HG03139 (cell line): ENCODE measurements at regions not wholly inside any gene's neighbourhood (a gene's known extent, or its start where the extent isn't known, plus 50 kb on each side); places are given as distances from the start of the nearest gene placed in this dataset.

Source experiments
- ATAC-seq: cut with Tn5 transposase; IDR thresholded peaks from one replicate; pipeline ENCODE4 v1.9.1; 2021; ENCODE audit not compliant: unreplicated experiment

GRCh38 chr11:81899156-81899555, 834.5 kb downstream of the FAM181B start:
- no peak for ATAC-seq

DNA sequence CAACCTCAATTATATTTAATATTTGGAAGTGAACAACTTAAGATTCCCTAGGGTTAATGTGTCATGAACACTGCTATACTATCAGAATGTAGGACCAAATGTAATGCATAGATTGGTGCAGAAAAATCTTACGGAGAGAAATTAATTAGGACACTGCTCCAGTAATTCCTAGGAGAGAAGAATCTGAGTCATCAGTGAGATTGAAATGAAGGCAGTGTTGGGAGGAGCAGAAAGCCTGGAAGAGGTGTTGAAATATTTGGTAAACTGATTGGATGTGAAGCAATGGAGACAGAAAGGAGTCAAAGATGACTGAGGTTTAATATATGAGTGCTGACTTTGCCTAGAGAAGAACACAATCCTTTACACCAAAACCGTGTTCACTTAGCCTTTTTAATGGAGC, 836.0 kb downstream of the FAM181B start:
- ATAC-seq: no peak

DNA sequence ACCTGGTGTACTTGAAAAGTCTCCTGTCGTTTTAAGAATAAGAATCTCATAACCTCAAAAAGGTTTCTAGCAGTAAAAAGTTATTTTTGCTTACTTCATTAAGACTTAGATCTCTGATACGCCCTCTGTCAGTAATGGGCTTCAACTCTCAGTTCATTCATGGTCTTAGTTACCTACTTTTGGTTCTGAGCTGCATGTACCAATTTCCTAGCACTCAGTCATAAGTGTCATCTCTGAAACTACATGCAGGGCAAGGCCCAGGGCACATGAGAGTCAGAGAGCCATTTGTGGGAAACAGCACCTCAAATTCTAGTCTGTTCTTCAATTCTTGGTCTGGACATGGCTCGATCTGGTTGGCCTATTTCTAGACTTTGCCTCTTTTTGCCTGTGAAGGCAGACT, 838.4 kb downstream of the FAM181B start:
- ATAC-seq: no peak

- ATAC-seq: no peak
These were observed 840.7 kb downstream of the FAM181B start for GRCh38 chr11:81892770-81893635.

GRCh38 chr11:81888391-81888790, 845.3 kb downstream of the FAM181B start:
- ATAC-seq: no peak

- no peak for ATAC-seq
These were observed 846.0 kb downstream of the FAM181B start for GRCh38 chr11:81887671-81888070.

- ATAC-seq: no peak
These were observed 847.1 kb downstream of the FAM181B start for GRCh38 chr11:81886406-81887075.

- ATAC-seq: peak; percentile 33
These were observed 859.0 kb downstream of the FAM181B start for GRCh38 chr11:81874635-81875034.

GRCh38 chr11:81870815-81871214, 862.8 kb downstream of the FAM181B start:
- ATAC-seq: no peak

DNA sequence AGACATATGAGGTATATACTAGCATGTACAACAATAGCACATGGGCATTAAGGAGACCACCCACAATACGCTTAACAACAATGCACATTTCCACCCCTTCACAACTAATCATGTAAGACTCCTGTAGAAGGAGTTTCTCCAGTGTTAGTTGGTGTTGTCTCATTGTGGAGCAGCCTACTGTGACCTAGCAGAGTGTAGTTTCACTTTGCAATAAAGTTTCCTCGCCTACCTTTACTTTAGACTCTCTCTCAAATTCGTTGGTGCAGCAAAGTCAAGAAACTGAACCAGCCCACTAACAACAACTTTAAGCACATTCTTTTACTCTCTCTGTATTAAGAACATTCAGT, 863.6 kb downstream of the FAM181B start:
- ATAC-seq: peak; percentile 56

- peak; percentile 92 for ATAC-seq
These were observed 864.2 kb downstream of the FAM181B start for GRCh38 chr11:81869351-81870065.

GRCh38 chr11:81866896-81867295, 866.8 kb downstream of the FAM181B start:
- no peak for ATAC-seq

DNA sequence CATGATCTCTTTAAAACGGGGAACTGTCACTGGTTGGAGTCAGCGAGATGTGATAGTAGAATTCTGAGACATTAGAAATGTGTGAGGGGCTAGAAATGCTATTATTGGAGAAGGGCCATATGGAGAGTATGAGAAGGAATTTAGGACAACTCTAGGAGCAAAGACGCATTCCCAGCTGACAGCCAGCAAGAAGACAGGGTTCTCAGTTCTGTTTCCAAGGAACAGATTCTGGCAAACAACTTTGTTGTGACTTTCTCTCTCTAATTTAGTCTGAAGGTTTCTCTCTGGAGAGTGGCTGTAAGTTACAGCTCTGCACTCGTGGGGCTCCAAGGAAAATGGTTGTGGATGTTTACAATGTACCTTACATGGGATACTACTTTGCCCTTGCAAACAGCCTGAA, 876.3 kb downstream of the FAM181B start:
- no peak for ATAC-seq

DNA sequence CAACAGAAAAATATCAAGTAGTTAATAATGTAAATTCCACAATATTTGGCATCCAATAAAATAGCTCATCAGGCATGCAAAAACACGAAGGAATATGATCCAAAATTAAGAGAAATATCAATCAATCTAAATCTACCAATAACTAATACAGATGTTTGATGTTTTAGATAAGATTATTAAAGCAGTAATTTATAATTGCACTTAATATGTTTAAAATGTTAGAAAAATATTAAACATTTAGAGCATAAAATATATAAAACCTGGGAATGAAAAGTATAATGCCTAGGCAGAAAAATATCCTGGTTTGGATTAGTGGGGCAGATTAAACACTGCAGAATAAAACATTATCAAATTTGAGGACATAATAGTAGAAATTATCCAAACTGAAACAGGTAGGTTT, 879.9 kb downstream of the FAM181B start:
- ATAC-seq: no peak

GRCh38 chr11:81852896-81853295, 880.8 kb downstream of the FAM181B start:
- no peak for ATAC-seq

GRCh38 chr11:81840380-81840779, 893.3 kb downstream of the FAM181B start:
- ATAC-seq: no peak

GRCh38 chr11:81839976-81840375, 893.7 kb downstream of the FAM181B start:
- no peak for ATAC-seq

DNA sequence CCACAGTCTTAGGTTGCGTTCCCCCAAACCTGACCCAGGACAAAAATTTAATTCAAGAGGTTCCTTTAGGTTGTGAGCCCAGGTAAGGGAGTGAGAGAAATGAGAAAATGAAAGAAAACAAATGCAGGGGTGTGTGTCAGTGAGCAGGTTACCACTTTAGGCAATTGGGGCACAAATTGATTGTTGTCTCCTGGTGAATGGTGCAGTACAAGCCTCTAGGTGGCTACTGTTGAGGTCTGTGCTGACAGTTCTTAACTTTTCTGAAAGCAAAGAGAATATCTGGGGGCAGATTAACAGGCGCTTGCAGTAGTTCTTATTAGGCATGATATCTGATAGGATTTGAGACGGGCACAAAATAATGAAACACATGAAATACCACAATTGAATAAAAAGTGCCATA, 894.6 kb downstream of the FAM181B start:
- no peak for ATAC-seq

DNA sequence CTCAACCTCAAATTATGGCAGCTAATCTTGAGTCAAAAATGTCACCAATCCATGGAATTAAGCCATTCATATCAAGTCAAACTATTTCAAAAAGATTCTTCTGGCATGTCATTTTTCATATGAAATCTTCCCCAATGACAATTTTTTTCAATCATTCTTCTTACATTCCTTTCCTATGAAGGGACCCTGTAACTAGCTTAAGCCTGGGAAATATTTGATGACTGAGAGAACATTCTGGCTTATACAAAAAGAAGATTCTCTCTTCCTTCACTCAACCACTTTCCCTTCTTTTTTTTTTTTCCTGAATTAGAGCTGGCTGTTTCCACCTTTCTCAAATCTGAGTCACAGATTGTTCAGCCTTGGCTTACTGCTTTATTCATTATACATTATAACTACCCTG, 903.7 kb downstream of the FAM181B start:
- ATAC-seq: no peak

GRCh38 chr11:81825346-81825745, 908.3 kb downstream of the FAM181B start:
- no peak for ATAC-seq

DNA sequence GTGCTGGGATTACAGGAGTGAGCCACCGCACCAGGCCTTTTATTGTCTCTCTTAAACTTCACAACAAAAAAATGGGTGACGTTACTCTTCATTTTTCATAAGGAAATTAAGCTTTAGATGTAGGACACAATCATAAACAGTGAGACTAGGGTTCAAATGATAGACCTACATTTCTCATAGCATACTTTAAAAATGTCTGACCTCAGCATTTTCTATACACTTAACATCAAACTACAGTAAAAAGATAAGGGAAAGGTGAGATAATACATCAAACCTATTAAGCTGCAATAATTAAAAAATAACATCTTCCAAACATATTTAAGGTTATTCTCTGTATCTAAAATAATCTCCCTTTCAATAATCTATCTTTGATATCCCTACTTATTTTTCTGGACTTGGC, 914.2 kb downstream of the FAM181B start:
- no peak for ATAC-seq

- no peak for ATAC-seq
These were observed 928.8 kb downstream of the FAM181B start for GRCh38 chr11:81804858-81805257.
